ENCODE measurements at regions not wholly inside any gene's neighbourhood (a gene's known extent, or its start where the extent isn't known, plus 50 kb on each side); places are given as distances from the start of the nearest gene placed in this dataset.

DNA sequence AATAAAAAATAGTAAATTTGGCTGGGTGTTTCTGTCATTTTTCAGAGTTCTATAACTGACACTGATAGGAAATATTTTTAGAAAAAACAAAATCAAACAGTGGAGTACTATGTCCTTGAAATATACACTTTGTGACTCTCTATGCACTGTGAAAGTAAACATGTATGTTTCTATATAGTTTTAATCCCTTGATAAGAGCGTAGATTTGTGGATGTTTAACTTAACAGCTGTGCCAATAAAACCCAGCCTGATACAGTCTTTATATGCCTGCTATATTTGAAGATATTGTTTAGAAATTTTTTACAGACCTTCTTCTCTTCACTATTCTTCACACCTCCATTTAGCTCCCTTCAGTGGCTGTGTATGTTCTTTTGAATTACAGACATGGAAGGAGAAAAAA lies 473.3 kb upstream of the FZD8 start:
- peaks cover 0 to 33% of the 10 kb centered on the region in 2 donors for H3K4me1 ChIP-seq
- intact Hi-C loops (cut with DNase I): loop anchor here (5.0 kb wide), 1 partner anchor 473 kb away; the partner anchor contains the start of gene FZD8
- H3K27me3 ChIP-seq: no peaks in the 10 kb centered on the region
- peak overlapping the region in 1 of 2 donors; percentile 10 for H3K27ac ChIP-seq
- H3K4me3 ChIP-seq: no peak overlapping the region
- no peaks in the 10 kb centered on the region for H3K9me3 ChIP-seq
- TF ChIP-seq, protein P1, sequence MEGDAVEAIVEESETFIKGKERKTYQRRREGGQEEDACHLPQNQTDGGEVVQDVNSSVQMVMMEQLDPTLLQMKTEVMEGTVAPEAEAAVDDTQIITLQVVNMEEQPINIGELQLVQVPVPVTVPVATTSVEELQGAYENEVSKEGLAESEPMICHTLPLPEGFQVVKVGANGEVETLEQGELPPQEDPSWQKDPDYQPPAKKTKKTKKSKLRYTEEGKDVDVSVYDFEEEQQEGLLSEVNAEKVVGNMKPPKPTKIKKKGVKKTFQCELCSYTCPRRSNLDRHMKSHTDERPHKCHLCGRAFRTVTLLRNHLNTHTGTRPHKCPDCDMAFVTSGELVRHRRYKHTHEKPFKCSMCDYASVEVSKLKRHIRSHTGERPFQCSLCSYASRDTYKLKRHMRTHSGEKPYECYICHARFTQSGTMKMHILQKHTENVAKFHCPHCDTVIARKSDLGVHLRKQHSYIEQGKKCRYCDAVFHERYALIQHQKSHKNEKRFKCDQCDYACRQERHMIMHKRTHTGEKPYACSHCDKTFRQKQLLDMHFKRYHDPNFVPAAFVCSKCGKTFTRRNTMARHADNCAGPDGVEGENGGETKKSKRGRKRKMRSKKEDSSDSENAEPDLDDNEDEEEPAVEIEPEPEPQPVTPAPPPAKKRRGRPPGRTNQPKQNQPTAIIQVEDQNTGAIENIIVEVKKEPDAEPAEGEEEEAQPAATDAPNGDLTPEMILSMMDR (IDR thresholded peaks at IDR 0.05): no peak
- H3K36me3 ChIP-seq: no peaks in the 10 kb centered on the region
- DNase-seq (ENCODE audit: low spot score in 2 of 2): no peak

DNA sequence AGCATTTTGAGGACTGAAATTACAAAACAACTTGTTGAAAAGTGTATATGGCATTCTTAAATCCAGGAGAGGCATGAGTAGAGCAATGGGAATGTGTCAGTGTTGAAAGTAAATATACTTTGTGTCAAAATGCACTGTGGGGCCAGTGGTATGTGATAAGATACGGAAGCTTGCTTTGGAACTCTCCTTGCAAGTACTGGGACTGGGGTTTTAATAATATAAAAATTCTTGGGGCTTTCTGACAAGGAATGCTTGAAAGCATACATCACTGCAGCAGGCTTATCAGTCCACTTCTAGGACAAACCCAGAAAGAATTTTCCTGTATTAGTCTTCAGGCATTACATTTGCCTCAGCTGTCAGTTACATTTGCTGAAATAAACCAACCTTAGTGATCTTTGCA lies 472.8 kb upstream of the FZD8 start:
- peak overlapping the region in 1 of 2 donors; percentile 10 for H3K27ac ChIP-seq
- intact Hi-C loops (cut with DNase I): loop anchor here (5.0 kb wide), 1 partner anchor 473 kb away; the partner anchor contains the start of gene FZD8
- TF ChIP-seq, protein P1 (IDR thresholded peaks at IDR 0.05): no peak
- DNase-seq (ENCODE audit: low spot score in 2 of 2): no peak
- H3K9me3 ChIP-seq: no peaks in the 10 kb centered on the region
- H3K4me1 ChIP-seq: peaks cover 0 to 30% of the 10 kb centered on the region in 2 donors
- H3K27me3 ChIP-seq: no peaks in the 10 kb centered on the region
- H3K4me3 ChIP-seq: no peak overlapping the region
- H3K36me3 ChIP-seq: no peaks in the 10 kb centered on the region

DNA sequence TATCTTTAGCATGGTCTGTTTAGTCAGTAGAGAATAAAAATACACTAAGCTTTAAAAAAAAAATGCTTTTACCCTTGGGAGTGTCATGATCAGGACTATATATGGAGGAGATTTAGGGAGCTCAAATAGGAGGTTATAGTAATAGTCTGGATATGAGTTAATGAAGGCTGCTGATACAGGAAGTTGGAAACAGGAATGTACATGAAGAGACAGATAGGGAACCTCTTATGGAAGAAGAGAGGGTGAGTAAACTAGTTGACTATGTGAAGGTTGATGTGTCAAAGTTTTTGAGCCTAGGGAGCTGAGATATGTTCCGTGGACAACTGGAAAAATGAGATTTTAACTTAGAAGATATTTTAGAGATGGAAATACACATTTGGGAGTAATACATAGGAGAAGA lies 472.0 kb upstream of the FZD8 start:
- H3K36me3 ChIP-seq: no peaks in the 10 kb centered on the region
- no peak for DNase-seq (ENCODE audit: low spot score in 2 of 2)
- no peak overlapping the region for H3K27ac ChIP-seq
- peaks cover 0 to 30% of the 10 kb centered on the region in 2 donors for H3K4me1 ChIP-seq
- intact Hi-C loops (cut with DNase I): no loop called here
- TF ChIP-seq, protein P1 (IDR thresholded peaks at IDR 0.05): no peak
- no peaks in the 10 kb centered on the region for H3K9me3 ChIP-seq
- H3K4me3 ChIP-seq: no peak overlapping the region
- H3K27me3 ChIP-seq: no peaks in the 10 kb centered on the region

DNA sequence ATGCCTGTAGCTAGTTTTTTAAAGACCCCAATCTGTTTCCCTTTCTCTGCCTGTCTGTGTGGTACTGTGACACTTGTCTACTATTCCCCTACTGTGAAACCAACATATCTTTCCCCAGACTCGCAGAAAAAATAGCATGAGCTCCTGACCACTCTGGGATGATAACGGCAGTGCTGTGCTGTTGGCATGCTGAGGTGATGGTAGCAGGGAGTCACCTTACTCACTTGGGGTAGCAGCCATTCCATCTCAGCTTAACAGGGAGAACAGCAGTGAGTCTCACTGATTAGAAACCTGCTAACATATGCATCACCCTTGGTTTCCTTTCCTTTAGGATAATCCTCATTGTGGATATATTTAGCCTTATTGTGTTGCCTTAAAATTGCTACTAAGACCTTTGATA lies 469.6 kb upstream of the FZD8 start:
- Histone ChIP-seq H3K36me3 (no peaks in the 10 kb centered on the region), H3K27ac (no peak overlapping the region), H3K4me1 (peaks cover 0 to 12% of the 10 kb centered on the region in 2 donors), H3K9me3 (no peaks in the 10 kb centered on the region), H3K4me3 (no peak overlapping the region), H3K27me3 (no peaks in the 10 kb centered on the region)
- no peak for DNase-seq (ENCODE audit: low spot score in 2 of 2)
- intact Hi-C loops (cut with DNase I): no loop called here
- TF ChIP-seq, protein P1 (IDR thresholded peaks at IDR 0.05): no peak

DNA sequence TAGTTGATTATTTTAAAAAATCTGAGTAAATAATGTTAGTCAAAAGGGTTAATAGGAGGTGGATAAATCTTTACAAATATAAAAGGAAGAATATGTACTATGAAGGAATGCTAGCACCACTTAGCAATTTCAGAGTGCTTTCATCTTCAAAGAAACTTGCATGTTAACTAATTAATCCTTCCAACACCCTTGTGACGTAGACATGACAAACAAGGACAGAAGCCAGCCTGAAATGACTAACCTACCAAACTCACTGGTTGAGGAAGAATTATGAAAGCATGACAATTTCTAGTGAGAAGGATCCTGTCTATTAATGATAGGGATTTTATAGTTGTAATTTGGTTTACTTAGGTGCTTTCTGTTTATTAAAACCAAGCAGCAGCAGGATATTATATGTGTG lies 468.0 kb upstream of the FZD8 start:
- no peak overlapping the region for H3K4me3 ChIP-seq
- DNase-seq (ENCODE audit: low spot score in 2 of 2): no peak
- H3K27me3 ChIP-seq: no peaks in the 10 kb centered on the region
- H3K36me3 ChIP-seq: no peaks in the 10 kb centered on the region
- TF ChIP-seq, protein P1 (IDR thresholded peaks at IDR 0.05): no peak
- intact Hi-C loops (cut with DNase I): no loop called here
- H3K9me3 ChIP-seq: no peaks in the 10 kb centered on the region
- no peak overlapping the region for H3K27ac ChIP-seq
- H3K4me1 ChIP-seq: peaks cover 0 to 6% of the 10 kb centered on the region in 2 donors

Measured in ascending aorta (tissue), 2 donors.